IPS-15b (cell line): ENCODE measurements at regions not wholly inside any gene's neighbourhood (a gene's known extent, or its start where the extent isn't known, plus 50 kb on each side); places are given as distances from the start of the nearest gene placed in this dataset.

Experiments used
- H3K27me3 ChIP-seq: one replicate; pipeline ENCODE4 v1.6.1; 2013; ENCODE audit warnings: low read length; ENCODE audit not compliant: control insufficient read depth, insufficient read depth
- H3K36me3 ChIP-seq: one replicate; pipeline ENCODE4 v1.6.1; 2013; ENCODE audit warnings: low read length; ENCODE audit not compliant: control insufficient read depth, insufficient read depth
- H3K4me1 ChIP-seq: one replicate; pipeline ENCODE4 v1.6.1; 2013; ENCODE audit warnings: mild to moderate bottlenecking, low read length; ENCODE audit not compliant: control insufficient read depth, insufficient read depth
- H3K4me3 ChIP-seq: one replicate; pipeline ENCODE4 v1.5.1; 2013; ENCODE audit warnings: low read depth, low read length
- H3K9ac ChIP-seq: one replicate; pipeline ENCODE4 v1.6.1; 2013; ENCODE audit warnings: low read depth, mild to moderate bottlenecking, low read length
- H3K9me3 ChIP-seq: one replicate; pipeline ENCODE4 v1.6.1; 2013; ENCODE audit warnings: mild to moderate bottlenecking, low read length; ENCODE audit not compliant: control insufficient read depth, insufficient read depth

- no peaks in the 10 kb centered on the region for H3K9me3 ChIP-seq
- no peaks in the 10 kb centered on the region for H3K4me1 ChIP-seq
- no peaks in the 10 kb centered on the region for H3K27me3 ChIP-seq
- no peak overlapping the region for H3K9ac ChIP-seq
- no peak overlapping the region for H3K4me3 ChIP-seq
- H3K36me3 ChIP-seq: no peaks in the 10 kb centered on the region
Observed at GRCh38 chr13:99041337-99041736, 63.5 kb upstream of the DOCK9 start.

GRCh38 chr13:99041788-99042187, 63.9 kb upstream of the DOCK9 start:
- H3K9me3 ChIP-seq: no peaks in the 10 kb centered on the region
- H3K4me3 ChIP-seq: no peak overlapping the region
- no peaks in the 10 kb centered on the region for H3K4me1 ChIP-seq
- no peak overlapping the region for H3K9ac ChIP-seq
- H3K36me3 ChIP-seq: no peaks in the 10 kb centered on the region
- H3K27me3 ChIP-seq: no peaks in the 10 kb centered on the region

- Histone ChIP-seq H3K9ac (no peak overlapping the region), H3K4me1 (no peaks in the 10 kb centered on the region), H3K9me3 (no peaks in the 10 kb centered on the region), H3K4me3 (no peak overlapping the region), H3K36me3 (no peaks in the 10 kb centered on the region), H3K27me3 (no peaks in the 10 kb centered on the region)
Observed at GRCh38 chr13:99042521-99043250, 64.8 kb upstream of the DOCK9 start.

- Histone ChIP-seq H3K4me3 (no peak overlapping the region), H3K9me3 (no peaks in the 10 kb centered on the region), H3K4me1 (no peaks in the 10 kb centered on the region), H3K27me3 (no peaks in the 10 kb centered on the region), H3K36me3 (no peaks in the 10 kb centered on the region), H3K9ac (no peak overlapping the region)
Observed at GRCh38 chr13:99043831-99044231, 66.0 kb upstream of the DOCK9 start.

- no peak overlapping the region for H3K4me3 ChIP-seq
- H3K9ac ChIP-seq: no peak overlapping the region
- H3K4me1 ChIP-seq: no peaks in the 10 kb centered on the region
- no peaks in the 10 kb centered on the region for H3K36me3 ChIP-seq
- H3K27me3 ChIP-seq: no peaks in the 10 kb centered on the region
- H3K9me3 ChIP-seq: no peaks in the 10 kb centered on the region
Observed at GRCh38 chr13:99044764-99045163, 66.9 kb upstream of the DOCK9 start.

GRCh38 chr13:99045396-99045795, 67.5 kb upstream of the DOCK9 start:
- H3K27me3 ChIP-seq: no peaks in the 10 kb centered on the region
- H3K4me1 ChIP-seq: no peaks in the 10 kb centered on the region
- no peaks in the 10 kb centered on the region for H3K36me3 ChIP-seq
- no peaks in the 10 kb centered on the region for H3K9me3 ChIP-seq
- no peak overlapping the region for H3K4me3 ChIP-seq
- H3K9ac ChIP-seq: no peak overlapping the region

- H3K27me3 ChIP-seq: no peaks in the 10 kb centered on the region
- no peak overlapping the region for H3K9ac ChIP-seq
- H3K9me3 ChIP-seq: no peaks in the 10 kb centered on the region
- H3K4me1 ChIP-seq: no peaks in the 10 kb centered on the region
- H3K36me3 ChIP-seq: no peaks in the 10 kb centered on the region
- no peak overlapping the region for H3K4me3 ChIP-seq
Observed at GRCh38 chr13:99046851-99047250, 69.0 kb upstream of the DOCK9 start.

GRCh38 chr13:99050983-99051488, 73.2 kb upstream of the DOCK9 start:
- H3K9ac ChIP-seq: no peak overlapping the region
- no peaks in the 10 kb centered on the region for H3K27me3 ChIP-seq
- H3K4me1 ChIP-seq: no peaks in the 10 kb centered on the region
- H3K4me3 ChIP-seq: no peak overlapping the region
- H3K9me3 ChIP-seq: no peaks in the 10 kb centered on the region
- H3K36me3 ChIP-seq: no peaks in the 10 kb centered on the region

- H3K4me1 ChIP-seq: no peaks in the 10 kb centered on the region
- no peak overlapping the region for H3K4me3 ChIP-seq
- no peak overlapping the region for H3K9ac ChIP-seq
- H3K27me3 ChIP-seq: no peaks in the 10 kb centered on the region
- no peaks in the 10 kb centered on the region for H3K9me3 ChIP-seq
- no peaks in the 10 kb centered on the region for H3K36me3 ChIP-seq
Observed at GRCh38 chr13:99051768-99052455, 74.0 kb upstream of the DOCK9 start.

GRCh38 chr13:99053636-99054233, 75.9 kb upstream of the DOCK9 start:
- Histone ChIP-seq H3K9ac (no peak overlapping the region), H3K4me1 (no peaks in the 10 kb centered on the region), H3K36me3 (no peaks in the 10 kb centered on the region), H3K27me3 (no peaks in the 10 kb centered on the region), H3K9me3 (no peaks in the 10 kb centered on the region), H3K4me3 (no peak overlapping the region)

GRCh38 chr13:99055281-99055680, 77.4 kb upstream of the DOCK9 start:
- H3K36me3 ChIP-seq: no peaks in the 10 kb centered on the region
- no peaks in the 10 kb centered on the region for H3K9me3 ChIP-seq
- no peaks in the 10 kb centered on the region for H3K4me1 ChIP-seq
- H3K9ac ChIP-seq: no peak overlapping the region
- H3K27me3 ChIP-seq: no peaks in the 10 kb centered on the region
- H3K4me3 ChIP-seq: no peak overlapping the region

GRCh38 chr13:99055735-99056134, 77.9 kb upstream of the DOCK9 start:
- Histone ChIP-seq H3K9ac (no peak overlapping the region), H3K36me3 (no peaks in the 10 kb centered on the region)

More at GRCh38 chr13:99055735-99056134, 77.9 kb upstream of the DOCK9 start:
- Histone ChIP-seq H3K9me3 (no peaks in the 10 kb centered on the region), H3K4me1 (no peaks in the 10 kb centered on the region), H3K27me3 (no peaks in the 10 kb centered on the region), H3K4me3 (no peak overlapping the region)
